ENCODE measurements at regions not wholly inside any gene's neighbourhood (a gene's known extent, or its start where the extent isn't known, plus 50 kb on each side); places are given as distances from the start of the nearest gene placed in this dataset.

- no peaks in the 10 kb centered on the region for H3K4me1 Mint-ChIP-seq (ENCODE audit: low read depth)
- H3K9me3 Mint-ChIP-seq = no peaks in the 10 kb centered on the region
- TF ChIP-seq CTCF (IDR thresholded peaks at IDR 0.05) = no peak
- CTCF ChIA-PET = no interaction called here
- intact Hi-C loops (cut with micrococcal nuclease) = no loop called here
- DNase-seq (no peak), ATAC-seq (no peak)
- POLR2A ChIA-PET = no interaction called here
- H3K27ac Mint-ChIP-seq = no peak overlapping the region
- H3K4me3 Mint-ChIP-seq = no peak overlapping the region
- no peaks in the 10 kb centered on the region for H3K36me3 Mint-ChIP-seq (ENCODE audit: low read depth)
- H3K27me3 Mint-ChIP-seq = no peaks in the 10 kb centered on the region
Measured at GRCh38 chr7:153835103-153835502, 217.1 kb upstream of the DPP6 start.

GRCh38 chr7:153835712-153836265 lies 216.4 kb upstream of the DPP6 start:
- Mint-ChIP-seq H3K36me3 (ENCODE audit: low read depth) (no peaks in the 10 kb centered on the region), H3K4me1 (ENCODE audit: low read depth) (no peaks in the 10 kb centered on the region), H3K27ac (no peak overlapping the region), H3K4me3 (no peak overlapping the region), H3K9me3 (no peaks in the 10 kb centered on the region), H3K27me3 (no peaks in the 10 kb centered on the region)
- DNase-seq (no peak), ATAC-seq (no peak)
- TF ChIP-seq CTCF (IDR thresholded peaks at IDR 0.05) = no peak
- CTCF ChIA-PET = no interaction called here
- POLR2A ChIA-PET = no interaction called here
- intact Hi-C loops (cut with micrococcal nuclease) = no loop called here

- intact Hi-C loops (cut with micrococcal nuclease) = no loop called here
- no peaks in the 10 kb centered on the region for H3K27me3 Mint-ChIP-seq
- DNase-seq = no peak
- ATAC-seq = no peak
- no peaks in the 10 kb centered on the region for H3K36me3 Mint-ChIP-seq (ENCODE audit: low read depth)
- no peak for TF ChIP-seq CTCF (IDR thresholded peaks at IDR 0.05)
- no peak overlapping the region for H3K27ac Mint-ChIP-seq
- ChIA-PET CTCF (no interaction called here), POLR2A (no interaction called here)
- H3K9me3 Mint-ChIP-seq = peaks cover 7% of the 10 kb centered on the region
- no peaks in the 10 kb centered on the region for H3K4me1 Mint-ChIP-seq (ENCODE audit: low read depth)
- no peak overlapping the region for H3K4me3 Mint-ChIP-seq
Measured at GRCh38 chr7:153838591-153838990, 213.6 kb upstream of the DPP6 start.

GRCh38 chr7:153840861-153841260 lies 211.3 kb upstream of the DPP6 start:
- H3K4me1 Mint-ChIP-seq (ENCODE audit: low read depth) = no peaks in the 10 kb centered on the region
- no peak for TF ChIP-seq CTCF (IDR thresholded peaks at IDR 0.05)
- POLR2A ChIA-PET = no interaction called here
- peaks cover 11% of the 10 kb centered on the region for H3K9me3 Mint-ChIP-seq
- intact Hi-C loops (cut with micrococcal nuclease) = no loop called here
- H3K27ac Mint-ChIP-seq = no peak overlapping the region
- ATAC-seq (no peak), DNase-seq (no peak)
- H3K36me3 Mint-ChIP-seq (ENCODE audit: low read depth) = no peaks in the 10 kb centered on the region
- CTCF ChIA-PET = no interaction called here
- H3K27me3 Mint-ChIP-seq = no peaks in the 10 kb centered on the region
- H3K4me3 Mint-ChIP-seq = no peak overlapping the region

- ChIA-PET POLR2A (no interaction called here), CTCF (no interaction called here)
- ATAC-seq (no peak), DNase-seq (no peak)
- H3K27me3 Mint-ChIP-seq = no peaks in the 10 kb centered on the region
- H3K4me1 Mint-ChIP-seq (ENCODE audit: low read depth) = no peaks in the 10 kb centered on the region
- H3K36me3 Mint-ChIP-seq (ENCODE audit: low read depth) = no peaks in the 10 kb centered on the region
- H3K27ac Mint-ChIP-seq = no peak overlapping the region
- intact Hi-C loops (cut with micrococcal nuclease) = no loop called here
- peaks cover 18% of the 10 kb centered on the region for H3K9me3 Mint-ChIP-seq
- no peak overlapping the region for H3K4me3 Mint-ChIP-seq
- TF ChIP-seq CTCF (IDR thresholded peaks at IDR 0.05) = no peak
Measured at GRCh38 chr7:153847828-153848227, 204.4 kb upstream of the DPP6 start.

All from activated CD8-positive, alpha-beta T cell treated with anti-CD3 and anti-CD28 coated beads for 36 hours (primary cell).